ENCODE measurements at regions not wholly inside any gene's neighbourhood (a gene's known extent, or its start where the extent isn't known, plus 50 kb on each side); places are given as distances from the start of the nearest gene placed in this dataset.

GRCh38 chr18:42401131-42401673 lies 446.2 kb downstream of the PIK3C3 start:
- H3K9me3 ChIP-seq (ENCODE audit: low read length), result no peaks in the 10 kb centered on the region
- no peaks in the 10 kb centered on the region for H3F3A ChIP-seq (ENCODE audit: low read length, unreplicated experiment)
- H3K79me2 ChIP-seq (ENCODE audit: low read length), result no peaks in the 10 kb centered on the region
- H2AFZ ChIP-seq (ENCODE audit: low read length), result no peak overlapping the region
- POLR2A ChIA-PET (ENCODE audit: unreplicated experiment), result no interaction called here
- H3K27ac ChIP-seq (ENCODE audit: low read length), result no peak overlapping the region
- TF ChIP-seq EZH2phosphoT487 (IDR thresholded peaks at IDR 0.05; ENCODE audit: borderline replicate concordance, low read length) (no peak), CTCF (conservative IDR thresholded peaks at IDR 0.05; ENCODE audit: low read depth, low read length) (no peak), EZH2 (IDR thresholded peaks at IDR 0.05; ENCODE audit: low read length, unreplicated experiment) (no peak)
- intact Hi-C loops (cut with micrococcal nuclease), result no loop called here
- no peaks in the 10 kb centered on the region for H4K20me1 ChIP-seq (ENCODE audit: low read length)
- H3K9ac ChIP-seq (ENCODE audit: low read length), result no peak overlapping the region
- H3K36me3 ChIP-seq (ENCODE audit: low read depth, low read length), result no peaks in the 10 kb centered on the region
- ATAC-seq (no peak), DNase-seq (no peak)
- no peak overlapping the region for H3K4me3 ChIP-seq (ENCODE audit: low read length)
- H3K4me1 ChIP-seq (ENCODE audit: insufficient read depth, low read length), result no peaks in the 10 kb centered on the region
- no peaks in the 10 kb centered on the region for H3K9me2 ChIP-seq (replicated peaks; ENCODE audit: low read length)
- BruUV-seq (replicated peaks), result no TSS peak
- CTCF ChIA-PET, result no interaction called here
- no peaks in the 10 kb centered on the region for H3K27me3 ChIP-seq (ENCODE audit: low read length)
- no peak overlapping the region for H3K4me2 ChIP-seq (ENCODE audit: low read length)

GRCh38 chr18:42404151-42404550 lies 449.1 kb downstream of the PIK3C3 start:
- CTCF ChIA-PET, result no interaction called here
- Histone ChIP-seq H3K9me3 (ENCODE audit: low read length) (no peaks in the 10 kb centered on the region), H3K27ac (ENCODE audit: low read length) (no peak overlapping the region), H3F3A (ENCODE audit: low read length, unreplicated experiment) (no peaks in the 10 kb centered on the region), H3K4me2 (ENCODE audit: low read length) (no peak overlapping the region), H2AFZ (ENCODE audit: low read length) (no peak overlapping the region), H4K20me1 (ENCODE audit: low read length) (no peaks in the 10 kb centered on the region), H3K27me3 (ENCODE audit: low read length) (no peaks in the 10 kb centered on the region), H3K9ac (ENCODE audit: low read length) (no peak overlapping the region), H3K4me3 (ENCODE audit: low read length) (no peak overlapping the region), H3K79me2 (ENCODE audit: low read length) (no peaks in the 10 kb centered on the region), H3K9me2 (replicated peaks; ENCODE audit: low read length) (no peaks in the 10 kb centered on the region), H3K4me1 (ENCODE audit: insufficient read depth, low read length) (no peaks in the 10 kb centered on the region), H3K36me3 (ENCODE audit: low read depth, low read length) (no peaks in the 10 kb centered on the region)
- TF ChIP-seq CTCF (conservative IDR thresholded peaks at IDR 0.05; ENCODE audit: low read depth, low read length) (no peak), EZH2phosphoT487 (IDR thresholded peaks at IDR 0.05; ENCODE audit: borderline replicate concordance, low read length) (no peak), EZH2 (IDR thresholded peaks at IDR 0.05; ENCODE audit: low read length, unreplicated experiment) (no peak)
- ATAC-seq (no peak), DNase-seq (no peak)
- POLR2A ChIA-PET (ENCODE audit: unreplicated experiment), result no interaction called here
- intact Hi-C loops (cut with micrococcal nuclease), result no loop called here
- no TSS peak for BruUV-seq (replicated peaks)

GRCh38 chr18:42409005-42409404 lies 454.0 kb downstream of the PIK3C3 start:
- CTCF ChIA-PET, result no interaction called here
- no peak for ATAC-seq
- Histone ChIP-seq H3K27ac (ENCODE audit: low read length) (no peak overlapping the region), H3K4me2 (ENCODE audit: low read length) (no peak overlapping the region), H3K9me3 (ENCODE audit: low read length) (no peaks in the 10 kb centered on the region), H3K79me2 (ENCODE audit: low read length) (no peaks in the 10 kb centered on the region), H3F3A (ENCODE audit: low read length, unreplicated experiment) (no peaks in the 10 kb centered on the region), H3K27me3 (ENCODE audit: low read length) (no peaks in the 10 kb centered on the region), H3K9me2 (replicated peaks; ENCODE audit: low read length) (no peaks in the 10 kb centered on the region), H4K20me1 (ENCODE audit: low read length) (no peaks in the 10 kb centered on the region), H3K4me1 (ENCODE audit: insufficient read depth, low read length) (no peaks in the 10 kb centered on the region), H3K9ac (ENCODE audit: low read length) (no peak overlapping the region), H3K36me3 (ENCODE audit: low read depth, low read length) (no peaks in the 10 kb centered on the region), H3K4me3 (ENCODE audit: low read length) (no peak overlapping the region), H2AFZ (ENCODE audit: low read length) (no peak overlapping the region)
- TF ChIP-seq EZH2phosphoT487 (IDR thresholded peaks at IDR 0.05; ENCODE audit: borderline replicate concordance, low read length) (no peak), EZH2 (IDR thresholded peaks at IDR 0.05; ENCODE audit: low read length, unreplicated experiment) (no peak), CTCF (conservative IDR thresholded peaks at IDR 0.05; ENCODE audit: low read depth, low read length) (no peak)
- no peak for DNase-seq
- intact Hi-C loops (cut with micrococcal nuclease), result no loop called here
- POLR2A ChIA-PET (ENCODE audit: unreplicated experiment), result no interaction called here
- BruUV-seq (replicated peaks), result no TSS peak
